ENCODE measurements at regions not wholly inside any gene's neighbourhood (a gene's known extent, or its start where the extent isn't known, plus 50 kb on each side); places are given as distances from the start of the nearest gene placed in this dataset.

DNA sequence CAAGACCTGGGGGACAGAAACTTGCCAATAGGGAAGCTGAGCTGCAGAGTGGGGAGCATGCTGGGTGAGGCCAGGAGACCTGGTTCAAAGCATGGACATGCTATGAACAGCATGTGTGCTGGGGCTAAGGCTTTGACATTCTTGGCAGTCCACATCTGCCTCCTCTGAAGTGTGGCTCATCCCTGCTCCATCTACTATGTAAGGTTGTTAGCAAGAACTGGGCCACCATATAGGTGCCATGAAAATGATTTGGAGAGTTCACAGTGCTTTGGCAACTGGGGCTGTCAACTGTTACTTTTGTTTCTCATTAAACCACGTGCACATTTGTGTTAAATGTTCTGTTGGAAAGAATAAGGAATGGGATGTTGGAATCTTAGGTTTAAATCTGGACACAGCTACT is 311.1 kb downstream of the CDC5L start:
- H3K9ac ChIP-seq (ENCODE audit: low read depth, low read length), result no peak overlapping the region
- H3K9me3 ChIP-seq (ENCODE audit: insufficient read depth, low read length, severe bottlenecking), result no peaks in the 10 kb centered on the region
- DNase-seq (no peak), ATAC-seq (ENCODE audit: insufficient read depth, low read depth) (no peak)
- TF ChIP-seq, protein P1, sequence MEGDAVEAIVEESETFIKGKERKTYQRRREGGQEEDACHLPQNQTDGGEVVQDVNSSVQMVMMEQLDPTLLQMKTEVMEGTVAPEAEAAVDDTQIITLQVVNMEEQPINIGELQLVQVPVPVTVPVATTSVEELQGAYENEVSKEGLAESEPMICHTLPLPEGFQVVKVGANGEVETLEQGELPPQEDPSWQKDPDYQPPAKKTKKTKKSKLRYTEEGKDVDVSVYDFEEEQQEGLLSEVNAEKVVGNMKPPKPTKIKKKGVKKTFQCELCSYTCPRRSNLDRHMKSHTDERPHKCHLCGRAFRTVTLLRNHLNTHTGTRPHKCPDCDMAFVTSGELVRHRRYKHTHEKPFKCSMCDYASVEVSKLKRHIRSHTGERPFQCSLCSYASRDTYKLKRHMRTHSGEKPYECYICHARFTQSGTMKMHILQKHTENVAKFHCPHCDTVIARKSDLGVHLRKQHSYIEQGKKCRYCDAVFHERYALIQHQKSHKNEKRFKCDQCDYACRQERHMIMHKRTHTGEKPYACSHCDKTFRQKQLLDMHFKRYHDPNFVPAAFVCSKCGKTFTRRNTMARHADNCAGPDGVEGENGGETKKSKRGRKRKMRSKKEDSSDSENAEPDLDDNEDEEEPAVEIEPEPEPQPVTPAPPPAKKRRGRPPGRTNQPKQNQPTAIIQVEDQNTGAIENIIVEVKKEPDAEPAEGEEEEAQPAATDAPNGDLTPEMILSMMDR (IDR thresholded peaks at IDR 0.05; ENCODE audit: borderline replicate concordance, extremely low read depth, low read length, poor library complexity, severe bottlenecking), result no peak
- TF ChIP-seq EZH2 (IDR thresholded peaks at IDR 0.05; ENCODE audit: borderline replicate concordance, low read depth, low read length, severe bottlenecking), result no peak
- H3K27ac ChIP-seq (ENCODE audit: low read length), result no peak overlapping the region
- no peak overlapping the region for H3K4me3 ChIP-seq (ENCODE audit: low read depth in 1 of 2, low read length in 2 of 2)
- H4K20me1 ChIP-seq (ENCODE audit: insufficient read depth, low read length), result no peaks in the 10 kb centered on the region
- no peaks in the 10 kb centered on the region for H3K4me1 ChIP-seq (ENCODE audit: insufficient read depth, low read length)
- H3K36me3 ChIP-seq (ENCODE audit: insufficient read depth, low read length), result no peaks in the 10 kb centered on the region
- no peak overlapping the region for H2AFZ ChIP-seq (ENCODE audit: low read depth, low read length)
- H3K27me3 ChIP-seq (ENCODE audit: insufficient read depth, low read length, poor library complexity), result no peaks in the 10 kb centered on the region
- no peak overlapping the region for H3K4me2 ChIP-seq (ENCODE audit: insufficient read depth, low read length)
- no peaks in the 10 kb centered on the region for H3K79me2 ChIP-seq (ENCODE audit: insufficient read depth, low read length)

DNA sequence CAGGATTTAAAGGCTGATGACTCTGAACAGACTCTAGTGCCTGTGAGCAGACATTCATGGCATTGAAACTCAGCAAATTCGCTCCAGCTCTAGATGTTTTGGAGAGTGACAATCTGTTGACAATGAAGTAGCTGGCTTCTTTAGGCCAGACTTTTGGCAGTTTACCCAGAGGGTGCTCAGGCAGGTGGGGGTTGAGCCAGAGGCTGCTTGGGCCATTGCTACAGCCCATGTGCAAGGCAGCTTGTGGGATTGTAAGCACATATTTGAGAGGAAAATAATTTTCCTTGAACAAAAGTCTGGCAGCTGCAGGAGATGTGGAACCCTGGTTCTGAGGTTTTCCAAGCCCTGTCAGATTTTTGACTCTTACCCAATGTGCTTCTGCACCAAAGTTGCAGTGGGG is 311.6 kb downstream of the CDC5L start:
- TF ChIP-seq EZH2 (IDR thresholded peaks at IDR 0.05; ENCODE audit: borderline replicate concordance, low read depth, low read length, severe bottlenecking), result no peak
- TF ChIP-seq, protein P1 (IDR thresholded peaks at IDR 0.05; ENCODE audit: borderline replicate concordance, extremely low read depth, low read length, poor library complexity, severe bottlenecking), result no peak
- H3K9ac ChIP-seq (ENCODE audit: low read depth, low read length), result no peak overlapping the region
- no peaks in the 10 kb centered on the region for H3K36me3 ChIP-seq (ENCODE audit: insufficient read depth, low read length)
- no peak overlapping the region for H3K27ac ChIP-seq (ENCODE audit: low read length)
- H3K9me3 ChIP-seq (ENCODE audit: insufficient read depth, low read length, severe bottlenecking), result no peaks in the 10 kb centered on the region
- H2AFZ ChIP-seq (ENCODE audit: low read depth, low read length), result no peak overlapping the region
- H3K4me1 ChIP-seq (ENCODE audit: insufficient read depth, low read length), result no peaks in the 10 kb centered on the region
- DNase-seq, result no peak
- no peak overlapping the region for H3K4me3 ChIP-seq (ENCODE audit: low read depth in 1 of 2, low read length in 2 of 2)
- no peak overlapping the region for H3K4me2 ChIP-seq (ENCODE audit: insufficient read depth, low read length)
- ATAC-seq (ENCODE audit: insufficient read depth, low read depth), result no peak
- H4K20me1 ChIP-seq (ENCODE audit: insufficient read depth, low read length), result no peaks in the 10 kb centered on the region
- no peaks in the 10 kb centered on the region for H3K27me3 ChIP-seq (ENCODE audit: insufficient read depth, low read length, poor library complexity)
- H3K79me2 ChIP-seq (ENCODE audit: insufficient read depth, low read length), result no peaks in the 10 kb centered on the region

DNA sequence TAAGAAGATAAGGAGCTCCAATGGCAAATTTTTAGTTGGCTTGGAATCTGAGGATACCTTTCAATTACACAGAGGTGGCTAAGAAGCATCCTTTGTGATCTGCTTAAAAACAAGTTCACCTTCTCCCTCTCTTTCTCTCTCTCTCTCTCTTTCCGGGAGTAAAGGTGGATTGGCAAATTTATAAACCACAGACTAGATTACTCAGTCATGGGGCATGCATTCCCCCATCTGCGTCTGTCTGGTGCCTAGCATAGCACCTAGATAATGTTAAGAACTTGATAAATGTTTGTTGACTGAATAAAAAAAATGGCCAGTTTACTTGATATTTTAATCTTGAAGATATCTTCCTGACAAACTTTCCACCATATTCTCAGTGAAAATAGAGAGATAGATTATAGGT is 312.3 kb downstream of the CDC5L start:
- no peaks in the 10 kb centered on the region for H3K79me2 ChIP-seq (ENCODE audit: insufficient read depth, low read length)
- no peaks in the 10 kb centered on the region for H3K9me3 ChIP-seq (ENCODE audit: insufficient read depth, low read length, severe bottlenecking)
- H3K4me1 ChIP-seq (ENCODE audit: insufficient read depth, low read length), result no peaks in the 10 kb centered on the region
- no peak overlapping the region for H3K9ac ChIP-seq (ENCODE audit: low read depth, low read length)
- no peak for TF ChIP-seq EZH2 (IDR thresholded peaks at IDR 0.05; ENCODE audit: borderline replicate concordance, low read depth, low read length, severe bottlenecking)
- TF ChIP-seq, protein P1 (IDR thresholded peaks at IDR 0.05; ENCODE audit: borderline replicate concordance, extremely low read depth, low read length, poor library complexity, severe bottlenecking), result no peak
- no peak overlapping the region for H3K4me3 ChIP-seq (ENCODE audit: low read depth in 1 of 2, low read length in 2 of 2)
- no peak overlapping the region for H3K27ac ChIP-seq (ENCODE audit: low read length)
- DNase-seq, result no peak
- no peaks in the 10 kb centered on the region for H4K20me1 ChIP-seq (ENCODE audit: insufficient read depth, low read length)
- no peaks in the 10 kb centered on the region for H3K27me3 ChIP-seq (ENCODE audit: insufficient read depth, low read length, poor library complexity)
- no peak overlapping the region for H2AFZ ChIP-seq (ENCODE audit: low read depth, low read length)
- no peak overlapping the region for H3K4me2 ChIP-seq (ENCODE audit: insufficient read depth, low read length)
- no peaks in the 10 kb centered on the region for H3K36me3 ChIP-seq (ENCODE audit: insufficient read depth, low read length)
- ATAC-seq (ENCODE audit: insufficient read depth, low read depth), result no peak

DNA sequence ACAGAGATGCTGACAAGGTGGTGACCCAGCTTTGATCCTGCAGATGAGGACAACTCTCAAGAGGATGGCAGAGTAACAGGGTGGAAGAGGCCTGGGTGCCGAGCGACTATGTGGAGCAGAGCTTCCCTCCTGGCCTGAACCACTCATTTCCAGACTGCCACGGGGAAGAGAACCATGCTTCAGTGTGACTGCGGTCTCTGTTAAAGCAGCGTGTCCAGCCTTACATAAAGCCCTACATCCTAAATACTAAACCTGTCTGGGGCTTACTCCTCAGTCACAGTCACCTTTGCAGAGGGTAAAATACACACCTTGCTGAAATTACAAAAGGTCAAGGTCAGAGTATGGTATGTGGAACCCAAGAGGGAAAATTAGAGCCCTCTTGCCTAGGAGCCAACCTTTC is 312.9 kb downstream of the CDC5L start:
- no peaks in the 10 kb centered on the region for H3K27me3 ChIP-seq (ENCODE audit: insufficient read depth, low read length, poor library complexity)
- H3K36me3 ChIP-seq (ENCODE audit: insufficient read depth, low read length), result no peaks in the 10 kb centered on the region
- H3K27ac ChIP-seq (ENCODE audit: low read length), result no peak overlapping the region
- DNase-seq (no peak), ATAC-seq (ENCODE audit: insufficient read depth, low read depth) (no peak)
- H3K4me1 ChIP-seq (ENCODE audit: insufficient read depth, low read length), result no peaks in the 10 kb centered on the region
- H2AFZ ChIP-seq (ENCODE audit: low read depth, low read length), result no peak overlapping the region
- no peaks in the 10 kb centered on the region for H4K20me1 ChIP-seq (ENCODE audit: insufficient read depth, low read length)
- TF ChIP-seq, protein P1 (IDR thresholded peaks at IDR 0.05; ENCODE audit: borderline replicate concordance, extremely low read depth, low read length, poor library complexity, severe bottlenecking), result no peak
- no peak for TF ChIP-seq EZH2 (IDR thresholded peaks at IDR 0.05; ENCODE audit: borderline replicate concordance, low read depth, low read length, severe bottlenecking)
- H3K4me2 ChIP-seq (ENCODE audit: insufficient read depth, low read length), result no peak overlapping the region
- no peaks in the 10 kb centered on the region for H3K9me3 ChIP-seq (ENCODE audit: insufficient read depth, low read length, severe bottlenecking)
- no peaks in the 10 kb centered on the region for H3K79me2 ChIP-seq (ENCODE audit: insufficient read depth, low read length)
- no peak overlapping the region for H3K9ac ChIP-seq (ENCODE audit: low read depth, low read length)
- H3K4me3 ChIP-seq (ENCODE audit: low read depth in 1 of 2, low read length in 2 of 2), result no peak overlapping the region
